AG10803 (cell line): ENCODE measurements at regions not wholly inside any gene's neighbourhood (a gene's known extent, or its start where the extent isn't known, plus 50 kb on each side); places are given as distances from the start of the nearest gene placed in this dataset.

Experiments used
- DNase-seq: peaks from one replicate; pipeline ENCODE4 v3.0.0; 2010; ENCODE audit warnings: low read depth
- H3K4me3 ChIP-seq: 2 replicates; pipeline ENCODE4 v1.5.1; 2011; ENCODE audit warnings: mild to moderate bottlenecking, low read length, control low read depth
- CTCF ChIP-seq: conservative IDR thresholded peaks from 2 replicates; pipeline ENCODE4 v1.5.1; 2011; ENCODE audit warnings: mild to moderate bottlenecking, low read length, control low read depth, inconsistent platforms

- TF ChIP-seq CTCF = no peak
- no peak for DNase-seq
- no peak overlapping the region for H3K4me3 ChIP-seq
Measured at GRCh38 chr4:4598851-4599411, 57.1 kb upstream of the STX18 start.

- DNase-seq = no peak
- H3K4me3 ChIP-seq = no peak overlapping the region
- no peak for TF ChIP-seq CTCF
Measured at GRCh38 chr4:4596720-4597119, 54.9 kb upstream of the STX18 start.

- TF ChIP-seq CTCF = peak; percentile 16; the same call in 1 of the 2 replicates
- H3K4me3 ChIP-seq = no peak overlapping the region
- DNase-seq = no peak
Measured at GRCh38 chr4:4595252-4595651, 53.4 kb upstream of the STX18 start.

- TF ChIP-seq CTCF = no peak
- H3K4me3 ChIP-seq = no peak overlapping the region
- DNase-seq = peak; percentile 34
Measured at GRCh38 chr4:4594285-4594920, 52.6 kb upstream of the STX18 start.

- no peak for TF ChIP-seq CTCF
- DNase-seq = no peak
Measured at GRCh38 chr4:4593596-4594284, 51.9 kb upstream of the STX18 start.

GRCh38 chr4:4592414-4592813 is 50.6 kb upstream of the STX18 start:
- DNase-seq = no peak
- no peak for TF ChIP-seq CTCF
- H3K4me3 ChIP-seq = no peak overlapping the region

More at GRCh38 chr4:4593596-4594284, 51.9 kb upstream of the STX18 start:
- no peak overlapping the region for H3K4me3 ChIP-seq
